ENCODE measurements at regions not wholly inside any gene's neighbourhood (a gene's known extent, or its start where the extent isn't known, plus 50 kb on each side); places are given as distances from the start of the nearest gene placed in this dataset.

DNA sequence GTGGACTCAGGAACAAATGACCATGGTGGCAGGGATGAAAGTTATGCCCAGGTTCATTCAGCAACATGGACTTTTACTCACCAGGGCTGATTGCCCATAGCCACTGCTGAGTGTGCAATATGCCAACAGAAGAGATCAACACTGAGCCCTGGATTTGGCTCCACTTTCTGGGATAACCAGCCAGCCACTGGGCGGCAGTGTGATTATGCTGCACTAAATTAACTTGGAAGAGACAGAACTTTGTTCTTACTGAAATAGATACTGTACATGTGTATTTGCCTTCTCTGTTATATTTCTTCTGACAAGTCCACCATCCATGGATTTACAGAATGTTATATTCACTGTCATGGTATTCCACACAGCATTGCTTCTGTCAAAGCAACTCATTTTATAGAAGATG lies 257.4 kb downstream of the TDRD3 start:
- H3K27me3 ChIP-seq = no peaks in the 10 kb centered on the region
- no peaks in the 10 kb centered on the region for H3K4me1 ChIP-seq
- H3K9me3 ChIP-seq = no peaks in the 10 kb centered on the region
- peak in 1 of 2 donors; percentile 44 for DNase-seq (ENCODE audit: low spot score in 2 of 2)
- WGBS, 2 donors = 23 to 30% methylated on average over 1 of the region's 1 CpG
- H3K36me3 ChIP-seq = no peaks in the 10 kb centered on the region
- TF ChIP-seq EP300 (IDR thresholded peaks at IDR 0.05) = no peak
- TF ChIP-seq POLR2A (IDR thresholded peaks at IDR 0.05) = no peak
- TF ChIP-seq, protein P1, sequence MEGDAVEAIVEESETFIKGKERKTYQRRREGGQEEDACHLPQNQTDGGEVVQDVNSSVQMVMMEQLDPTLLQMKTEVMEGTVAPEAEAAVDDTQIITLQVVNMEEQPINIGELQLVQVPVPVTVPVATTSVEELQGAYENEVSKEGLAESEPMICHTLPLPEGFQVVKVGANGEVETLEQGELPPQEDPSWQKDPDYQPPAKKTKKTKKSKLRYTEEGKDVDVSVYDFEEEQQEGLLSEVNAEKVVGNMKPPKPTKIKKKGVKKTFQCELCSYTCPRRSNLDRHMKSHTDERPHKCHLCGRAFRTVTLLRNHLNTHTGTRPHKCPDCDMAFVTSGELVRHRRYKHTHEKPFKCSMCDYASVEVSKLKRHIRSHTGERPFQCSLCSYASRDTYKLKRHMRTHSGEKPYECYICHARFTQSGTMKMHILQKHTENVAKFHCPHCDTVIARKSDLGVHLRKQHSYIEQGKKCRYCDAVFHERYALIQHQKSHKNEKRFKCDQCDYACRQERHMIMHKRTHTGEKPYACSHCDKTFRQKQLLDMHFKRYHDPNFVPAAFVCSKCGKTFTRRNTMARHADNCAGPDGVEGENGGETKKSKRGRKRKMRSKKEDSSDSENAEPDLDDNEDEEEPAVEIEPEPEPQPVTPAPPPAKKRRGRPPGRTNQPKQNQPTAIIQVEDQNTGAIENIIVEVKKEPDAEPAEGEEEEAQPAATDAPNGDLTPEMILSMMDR (IDR thresholded peaks at IDR 0.05) = peak in 1 of 5 experiments; percentile 8
- H3K4me3 ChIP-seq = no peak overlapping the region
- H3K27ac ChIP-seq = no peak overlapping the region

- H3K9me3 ChIP-seq = no peaks in the 10 kb centered on the region
Observed at GRCh38 chr13:60647547-60647946, 250.5 kb downstream of the TDRD3 start.

DNA sequence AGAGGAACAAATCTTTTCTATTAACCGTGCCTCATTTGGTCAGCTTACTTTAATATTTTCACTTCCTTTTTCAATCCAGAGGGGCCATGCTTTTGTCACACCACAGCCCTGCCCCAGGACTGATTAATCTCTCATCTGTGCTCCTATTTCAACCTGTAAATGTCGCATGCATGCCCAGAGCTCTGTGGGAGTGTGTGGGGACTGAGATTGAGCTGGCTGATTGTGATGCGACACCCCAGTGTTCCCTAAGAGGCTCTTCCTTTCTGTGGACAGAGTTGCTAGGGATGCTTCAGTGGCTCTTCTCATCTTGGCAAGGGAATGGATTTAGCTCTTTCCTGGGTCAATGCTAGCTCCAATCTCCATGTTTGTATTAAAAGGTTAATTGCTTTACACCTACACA lies 249.6 kb downstream of the TDRD3 start:
- H3K36me3 ChIP-seq = no peaks in the 10 kb centered on the region
- H3K9me3 ChIP-seq = no peaks in the 10 kb centered on the region
- no peak for DNase-seq (ENCODE audit: low spot score in 2 of 2)
- no peak overlapping the region for H3K27ac ChIP-seq
- H3K27me3 ChIP-seq = no peaks in the 10 kb centered on the region
- no peaks in the 10 kb centered on the region for H3K4me1 ChIP-seq
- TF ChIP-seq EP300 (IDR thresholded peaks at IDR 0.05) = no peak
- H3K4me3 ChIP-seq = no peak overlapping the region
- WGBS, 2 donors = 69 to 84% methylated on average over 3 of the region's 3 CpGs

More at GRCh38 chr13:60647547-60647946, 250.5 kb downstream of the TDRD3 start:
- Histone ChIP-seq H3K36me3 (no peaks in the 10 kb centered on the region), H3K4me3 (no peak overlapping the region), H3K27me3 (no peaks in the 10 kb centered on the region), H3K27ac (no peak overlapping the region), H3K4me1 (no peaks in the 10 kb centered on the region)
- no peak for DNase-seq (ENCODE audit: low spot score in 2 of 2)
- TF ChIP-seq, protein P1 (IDR thresholded peaks at IDR 0.05) = no peak
- TF ChIP-seq POLR2A (IDR thresholded peaks at IDR 0.05) (no peak), EP300 (IDR thresholded peaks at IDR 0.05) (no peak)

DNA sequence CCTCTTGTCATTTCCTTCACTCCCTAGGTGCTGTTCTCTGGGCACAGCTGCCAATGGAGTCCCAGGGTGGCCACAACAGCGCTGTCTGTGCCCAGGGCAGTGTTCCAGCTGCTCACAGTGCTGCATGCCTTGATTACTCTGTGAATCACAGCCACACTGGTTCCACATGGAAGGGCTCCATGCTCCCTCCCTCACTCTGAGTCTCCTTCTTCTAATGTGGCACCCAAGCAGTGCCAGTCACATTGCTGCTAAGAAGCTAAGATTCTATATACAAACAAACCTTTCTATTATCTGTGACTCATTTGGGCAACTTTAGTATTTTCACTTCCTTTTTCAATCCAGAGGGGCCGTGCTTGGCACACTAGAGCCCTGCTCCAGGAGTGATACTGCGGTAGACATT lies 248.7 kb downstream of the TDRD3 start:
- TF ChIP-seq EP300 (IDR thresholded peaks at IDR 0.05) (no peak), POLR2A (IDR thresholded peaks at IDR 0.05) (no peak)
- TF ChIP-seq, protein P1 (IDR thresholded peaks at IDR 0.05) = no peak
- WGBS, 2 donors = 83 to 92% methylated on average over 3 of the region's 3 CpGs
- Histone ChIP-seq H3K4me1 (no peaks in the 10 kb centered on the region), H3K9me3 (no peaks in the 10 kb centered on the region), H3K36me3 (no peaks in the 10 kb centered on the region), H3K27ac (no peak overlapping the region), H3K4me3 (no peak overlapping the region), H3K27me3 (no peaks in the 10 kb centered on the region)
- DNase-seq (ENCODE audit: low spot score in 2 of 2) = no peak

GRCh38 chr13:60642552-60642951 lies 245.5 kb downstream of the TDRD3 start:
- no peaks in the 10 kb centered on the region for H3K36me3 ChIP-seq
- H3K9me3 ChIP-seq = no peaks in the 10 kb centered on the region
- H3K27me3 ChIP-seq = no peaks in the 10 kb centered on the region
- DNase-seq (ENCODE audit: low spot score in 2 of 2) = no peak
- no peak overlapping the region for H3K27ac ChIP-seq
- H3K4me1 ChIP-seq = no peaks in the 10 kb centered on the region
- H3K4me3 ChIP-seq = no peak overlapping the region
- WGBS, 2 donors = 20 to 30% methylated on average over 4 of the region's 4 CpGs
- TF ChIP-seq, protein P1 (IDR thresholded peaks at IDR 0.05) = no peak
- no peak for TF ChIP-seq EP300 (IDR thresholded peaks at IDR 0.05)
- no peak for TF ChIP-seq POLR2A (IDR thresholded peaks at IDR 0.05)

DNA sequence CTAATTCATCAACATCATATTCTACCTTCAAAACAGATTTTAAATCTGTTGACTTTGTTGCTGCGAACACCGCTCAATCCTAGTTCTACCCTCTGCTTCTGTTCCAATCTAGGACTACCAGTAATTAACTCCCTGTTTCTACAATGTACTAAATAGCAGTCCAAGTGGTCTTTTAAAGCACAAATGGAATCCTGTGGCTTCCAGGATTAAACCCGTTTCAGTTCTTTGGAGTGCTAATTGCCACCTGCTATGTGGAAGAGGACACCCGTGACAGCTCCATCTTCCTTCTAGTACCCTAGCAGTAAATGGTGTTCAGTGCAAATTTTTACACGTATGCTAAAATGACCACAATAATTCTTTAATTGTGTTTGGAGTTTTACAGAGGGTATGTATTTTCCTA lies 232.1 kb downstream of the TDRD3 start:
- no peaks in the 10 kb centered on the region for H3K27me3 ChIP-seq
- H3K4me3 ChIP-seq = no peak overlapping the region
- no peak overlapping the region for H3K27ac ChIP-seq
- TF ChIP-seq, protein P1 (IDR thresholded peaks at IDR 0.05) = no peak
- TF ChIP-seq POLR2A (IDR thresholded peaks at IDR 0.05) = no peak
- no peak for TF ChIP-seq EP300 (IDR thresholded peaks at IDR 0.05)
- H3K9me3 ChIP-seq = no peaks in the 10 kb centered on the region
- no peaks in the 10 kb centered on the region for H3K36me3 ChIP-seq
- WGBS, 2 donors = 47 to 58% methylated on average over 5 of the region's 5 CpGs
- H3K4me1 ChIP-seq = no peaks in the 10 kb centered on the region
- no peak for DNase-seq (ENCODE audit: low spot score in 2 of 2)

Data from tibial nerve (tissue), 4 donors.